ENCODE measurements at regions not wholly inside any gene's neighbourhood (a gene's known extent, or its start where the extent isn't known, plus 50 kb on each side); places are given as distances from the start of the nearest gene placed in this dataset.

DNA sequence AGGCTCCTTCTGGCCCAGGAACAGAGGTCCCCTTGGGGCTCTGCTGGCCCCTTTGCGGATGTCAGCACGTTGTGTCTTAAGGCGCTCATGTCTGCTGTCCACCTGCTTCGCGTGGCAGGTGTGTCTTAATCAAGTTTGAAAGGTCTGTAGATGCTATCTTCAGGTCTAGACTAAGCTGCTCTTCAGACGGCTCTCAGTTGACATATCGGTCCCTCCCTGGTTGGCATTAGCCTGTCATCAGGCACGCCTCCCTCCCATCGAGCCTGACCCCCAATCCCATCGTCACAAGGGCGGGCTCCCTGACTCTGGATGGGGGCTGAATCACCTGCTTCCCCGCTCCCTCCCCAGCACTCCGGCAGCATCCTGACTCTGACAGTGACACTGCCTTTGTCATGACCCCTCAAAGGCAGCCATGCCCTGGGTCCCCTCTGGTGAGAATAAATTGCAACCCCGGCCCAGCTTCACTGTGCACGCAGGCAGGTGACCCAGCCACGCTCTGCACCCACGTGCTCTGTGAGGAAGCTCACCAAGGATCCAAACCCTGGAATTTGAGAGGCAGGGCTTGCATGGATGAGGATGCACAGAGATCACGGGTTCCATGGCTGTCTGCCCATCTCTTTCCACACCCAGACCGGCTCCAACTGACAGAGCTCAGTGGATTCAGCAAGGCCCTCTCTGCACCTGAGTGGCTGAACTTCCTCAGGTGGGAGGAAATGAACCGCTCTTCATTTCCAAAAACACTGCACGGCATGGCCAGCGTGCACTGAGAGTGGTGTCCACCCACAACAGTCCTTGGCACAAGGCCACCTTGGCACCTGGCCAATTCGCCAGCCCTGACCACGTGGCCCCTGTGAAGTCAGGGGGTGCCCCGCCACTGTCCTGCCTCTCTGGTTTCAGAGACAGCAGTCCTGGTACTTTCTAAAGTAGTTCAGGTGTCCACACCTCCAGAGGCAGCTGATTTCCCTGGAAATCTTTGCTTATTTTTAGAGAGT lies 110.2 kb upstream of the GPC1 start:
- Histone ChIP-seq H2AFZ (ENCODE audit: low read length) (no peak overlapping the region), H3K4me3 (ENCODE audit: low read length) (no peak overlapping the region), H3K27ac (ENCODE audit: low read length) (no peak overlapping the region), H3K9me2 (replicated peaks; ENCODE audit: low read length) (no peaks in the 10 kb centered on the region), H4K20me1 (ENCODE audit: low read length) (no peaks in the 10 kb centered on the region), H3K9me3 (ENCODE audit: low read length) (no peaks in the 10 kb centered on the region), H3K9ac (ENCODE audit: low read length) (no peak overlapping the region), H3K36me3 (ENCODE audit: low read depth, low read length) (no peaks in the 10 kb centered on the region), H3F3A (ENCODE audit: low read length, unreplicated experiment) (no peaks in the 10 kb centered on the region), H3K4me1 (ENCODE audit: insufficient read depth, low read length) (no peaks in the 10 kb centered on the region), H3K4me2 (ENCODE audit: low read length) (no peak overlapping the region), H3K79me2 (ENCODE audit: low read length) (no peaks in the 10 kb centered on the region), H3K27me3 (ENCODE audit: low read length) (peaks cover 88% of the 10 kb centered on the region)
- intact Hi-C loops (cut with micrococcal nuclease): no loop called here
- POLR2A ChIA-PET (ENCODE audit: unreplicated experiment): no interaction called here
- BruUV-seq (replicated peaks): no TSS peak
- ATAC-seq (no peak), DNase-seq (no peak)
- CTCF ChIA-PET: no interaction called here
- TF ChIP-seq EZH2phosphoT487 (IDR thresholded peaks at IDR 0.05; ENCODE audit: borderline replicate concordance, low read length) (no peak), EZH2 (IDR thresholded peaks at IDR 0.05; ENCODE audit: low read length, unreplicated experiment) (no peak)
- TF ChIP-seq, protein P1, sequence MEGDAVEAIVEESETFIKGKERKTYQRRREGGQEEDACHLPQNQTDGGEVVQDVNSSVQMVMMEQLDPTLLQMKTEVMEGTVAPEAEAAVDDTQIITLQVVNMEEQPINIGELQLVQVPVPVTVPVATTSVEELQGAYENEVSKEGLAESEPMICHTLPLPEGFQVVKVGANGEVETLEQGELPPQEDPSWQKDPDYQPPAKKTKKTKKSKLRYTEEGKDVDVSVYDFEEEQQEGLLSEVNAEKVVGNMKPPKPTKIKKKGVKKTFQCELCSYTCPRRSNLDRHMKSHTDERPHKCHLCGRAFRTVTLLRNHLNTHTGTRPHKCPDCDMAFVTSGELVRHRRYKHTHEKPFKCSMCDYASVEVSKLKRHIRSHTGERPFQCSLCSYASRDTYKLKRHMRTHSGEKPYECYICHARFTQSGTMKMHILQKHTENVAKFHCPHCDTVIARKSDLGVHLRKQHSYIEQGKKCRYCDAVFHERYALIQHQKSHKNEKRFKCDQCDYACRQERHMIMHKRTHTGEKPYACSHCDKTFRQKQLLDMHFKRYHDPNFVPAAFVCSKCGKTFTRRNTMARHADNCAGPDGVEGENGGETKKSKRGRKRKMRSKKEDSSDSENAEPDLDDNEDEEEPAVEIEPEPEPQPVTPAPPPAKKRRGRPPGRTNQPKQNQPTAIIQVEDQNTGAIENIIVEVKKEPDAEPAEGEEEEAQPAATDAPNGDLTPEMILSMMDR (conservative IDR thresholded peaks at IDR 0.05; ENCODE audit: low read depth, low read length): no peak

DNA sequence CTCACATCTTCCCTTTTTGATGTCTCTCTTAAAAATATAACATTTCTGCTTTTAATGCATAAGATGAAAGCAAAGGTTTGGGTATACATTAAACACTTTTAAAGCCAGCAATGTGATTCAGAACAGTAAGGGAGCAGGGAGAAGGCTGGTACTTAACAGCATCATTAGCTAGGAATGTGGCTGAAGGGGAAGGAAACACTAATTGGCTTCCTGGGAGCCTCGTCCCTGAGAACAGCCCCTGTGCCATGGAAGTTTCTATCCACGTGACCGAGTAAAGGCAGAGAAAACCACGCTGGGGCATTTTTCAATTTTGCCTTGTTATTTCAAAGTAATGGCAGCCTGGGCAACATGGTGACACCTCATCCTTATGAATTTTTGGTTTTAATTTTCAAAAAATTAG lies 109.2 kb upstream of the GPC1 start:
- Histone ChIP-seq H3K27ac (ENCODE audit: low read length) (no peak overlapping the region), H3K9me2 (replicated peaks; ENCODE audit: low read length) (no peaks in the 10 kb centered on the region), H3K4me1 (ENCODE audit: insufficient read depth, low read length) (no peaks in the 10 kb centered on the region), H3K4me3 (ENCODE audit: low read length) (no peak overlapping the region), H4K20me1 (ENCODE audit: low read length) (no peaks in the 10 kb centered on the region), H3F3A (ENCODE audit: low read length, unreplicated experiment) (no peaks in the 10 kb centered on the region), H2AFZ (ENCODE audit: low read length) (no peak overlapping the region), H3K36me3 (ENCODE audit: low read depth, low read length) (no peaks in the 10 kb centered on the region), H3K4me2 (ENCODE audit: low read length) (no peak overlapping the region), H3K79me2 (ENCODE audit: low read length) (no peaks in the 10 kb centered on the region), H3K27me3 (ENCODE audit: low read length) (peaks cover 87% of the 10 kb centered on the region), H3K9ac (ENCODE audit: low read length) (no peak overlapping the region), H3K9me3 (ENCODE audit: low read length) (no peaks in the 10 kb centered on the region)
- DNase-seq (no peak), ATAC-seq (no peak)
- ChIA-PET CTCF (no interaction called here), POLR2A (ENCODE audit: unreplicated experiment) (no interaction called here)
- no TSS peak for BruUV-seq (replicated peaks)
- TF ChIP-seq EZH2phosphoT487 (IDR thresholded peaks at IDR 0.05; ENCODE audit: borderline replicate concordance, low read length) (no peak), EZH2 (IDR thresholded peaks at IDR 0.05; ENCODE audit: low read length, unreplicated experiment) (no peak)
- TF ChIP-seq, protein P1 (conservative IDR thresholded peaks at IDR 0.05; ENCODE audit: low read depth, low read length): no peak
- intact Hi-C loops (cut with micrococcal nuclease): no loop called here

DNA sequence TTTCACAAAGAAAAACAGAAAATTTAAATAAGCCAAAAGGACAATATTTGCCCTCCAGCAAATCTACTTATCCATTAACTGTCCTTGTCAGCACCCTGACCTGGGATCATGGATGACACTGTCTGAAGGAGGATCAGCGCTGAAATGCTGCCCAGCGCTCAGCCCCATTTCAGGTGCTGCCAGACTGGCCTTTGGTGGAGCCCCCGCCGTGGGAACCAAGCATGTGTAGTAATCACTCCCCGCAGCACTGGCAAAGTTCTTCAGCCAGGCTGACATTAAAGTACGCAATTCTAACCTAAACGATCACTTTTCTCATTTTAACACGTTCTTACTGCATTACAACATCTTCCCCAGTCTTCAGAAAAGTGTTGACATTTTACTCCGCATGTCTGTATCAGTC lies 108.6 kb upstream of the GPC1 start:
- no peak overlapping the region for H3K4me2 ChIP-seq (ENCODE audit: low read length)
- H2AFZ ChIP-seq (ENCODE audit: low read length): no peak overlapping the region
- POLR2A ChIA-PET (ENCODE audit: unreplicated experiment): no interaction called here
- no peaks in the 10 kb centered on the region for H3F3A ChIP-seq (ENCODE audit: low read length, unreplicated experiment)
- H3K9ac ChIP-seq (ENCODE audit: low read length): no peak overlapping the region
- no peak for DNase-seq
- H3K9me3 ChIP-seq (ENCODE audit: low read length): no peaks in the 10 kb centered on the region
- peaks cover 93% of the 10 kb centered on the region for H3K27me3 ChIP-seq (ENCODE audit: low read length)
- CTCF ChIA-PET: no interaction called here
- no peak for TF ChIP-seq EZH2 (IDR thresholded peaks at IDR 0.05; ENCODE audit: low read length, unreplicated experiment)
- TF ChIP-seq, protein P1 (conservative IDR thresholded peaks at IDR 0.05; ENCODE audit: low read depth, low read length): no peak
- ATAC-seq: no peak
- H3K9me2 ChIP-seq (replicated peaks; ENCODE audit: low read length): no peaks in the 10 kb centered on the region
- no peaks in the 10 kb centered on the region for H3K79me2 ChIP-seq (ENCODE audit: low read length)
- H3K27ac ChIP-seq (ENCODE audit: low read length): no peak overlapping the region
- intact Hi-C loops (cut with micrococcal nuclease): no loop called here
- H3K4me3 ChIP-seq (ENCODE audit: low read length): no peak overlapping the region
- no peaks in the 10 kb centered on the region for H4K20me1 ChIP-seq (ENCODE audit: low read length)
- BruUV-seq (replicated peaks): no TSS peak
- no peaks in the 10 kb centered on the region for H3K4me1 ChIP-seq (ENCODE audit: insufficient read depth, low read length)
- no peaks in the 10 kb centered on the region for H3K36me3 ChIP-seq (ENCODE audit: low read depth, low read length)
